Uterus (tissue), 3 donors: ENCODE measurements at regions not wholly inside any gene's neighbourhood (a gene's known extent, or its start where the extent isn't known, plus 50 kb on each side); places are given as distances from the start of the nearest gene placed in this dataset.

ENCODE experiments used
- DNase-seq, 2 donors: peaks; one replicate each; pipeline ENCODE4 v3.0.0-alpha.2; 2019 to 2020
- H3K27ac ChIP-seq, 2 donors: fragments of 200-600 bp; sonication (generic); 1 replicate in 1 of 2; 2 replicates in 1 of 2; pipeline ENCODE4 v1.5.1; 2016 to 2018
- H3K27me3 ChIP-seq, 2 donors: fragments of 200-600 bp; sonication (generic); one replicate each; pipeline ENCODE4 v1.5.1; 2018 to 2019; ENCODE audit warnings: control low read depth in 1 of 2
- H3K36me3 ChIP-seq, 2 donors: fragments of 200-600 bp; sonication (generic); one replicate each; pipeline ENCODE4 v1.5.1; 2019; ENCODE audit warnings: control low read depth in 1 of 2
- H3K4me1 ChIP-seq, 2 donors: fragments of 200-600 bp; sonication (generic); one replicate each; pipeline ENCODE4 v1.5.1; 2018 to 2019; ENCODE audit warnings: control low read depth in 1 of 2
- H3K4me3 ChIP-seq, 2 donors: fragments of 200-600 bp; sonication (generic); 1 replicate in 1 of 2; 2 replicates in 1 of 2; pipeline ENCODE4 v1.5.1; 2018 to 2019; ENCODE audit warnings: mild to moderate bottlenecking in 1 of 2
- H3K9me3 ChIP-seq, 2 donors: fragments of 200-600 bp; sonication (generic); one replicate each; pipeline ENCODE4 v1.5.1; 2019; ENCODE audit warnings: control low read depth in 1 of 2
- POLR2A ChIP-seq, 2 donors: fragments of 450-650 bp; IDR thresholded peaks; one replicate each; pipeline ENCODE4 v1.6.1; 2016; ENCODE audit warnings: antibody characterized with exemption in 2 of 2, mild to moderate bottlenecking in 1 of 2, moderate library complexity in 1 of 2
- intact Hi-C: fragments of 100-400 bp; cut with DNase I; formaldehyde crosslinking; loops from one replicate; pipeline ENCODE4 v1.15.1; 2023; ENCODE audit warnings: low total_unique reads
- TF ChIP-seq, protein P1 (sequence below), 4 experiments: fragments of 200-600 bp in 2 of 4; fragments of 450-650 bp in 2 of 4; sonication (generic) in 2 of 4; IDR thresholded peaks; one replicate each; pipeline ENCODE4 v1.5.1; 2016 to 2019; ENCODE audit warnings: antibody characterized with exemption in 4 of 4, mild to moderate bottlenecking in 2 of 4, moderate library complexity in 1 of 4
- donor health status: DM: yes; HTN: yes; CAD: no.

DNA sequence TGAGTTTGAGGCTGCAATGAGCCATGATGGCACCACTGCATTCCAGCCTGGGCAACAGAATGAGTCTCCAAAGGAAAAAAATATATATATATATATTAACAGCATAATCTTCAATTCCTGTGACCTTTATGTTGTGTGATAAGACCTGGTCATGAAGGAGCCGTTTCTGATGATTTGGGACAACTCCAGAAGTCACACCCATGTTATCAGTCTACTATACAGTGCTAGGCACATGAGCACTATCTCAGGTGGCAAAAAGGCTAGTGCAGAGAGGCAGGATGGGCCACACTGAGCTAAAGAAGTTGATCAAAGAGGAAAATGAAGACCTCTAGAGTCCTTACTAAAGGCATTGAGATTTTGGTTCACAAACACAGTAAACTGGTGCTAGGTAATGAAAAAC, 205.0 kb upstream of the RAD23B start:
- Histone ChIP-seq H3K27ac (no peak overlapping the region), H3K36me3 (no peaks in the 10 kb centered on the region), H3K27me3 (no peaks in the 10 kb centered on the region), H3K9me3 (no peaks in the 10 kb centered on the region), H3K4me1 (no peaks in the 10 kb centered on the region), H3K4me3 (no peak overlapping the region)
- TF ChIP-seq POLR2A (IDR thresholded peaks at IDR 0.05) = no peak
- TF ChIP-seq, protein P1, sequence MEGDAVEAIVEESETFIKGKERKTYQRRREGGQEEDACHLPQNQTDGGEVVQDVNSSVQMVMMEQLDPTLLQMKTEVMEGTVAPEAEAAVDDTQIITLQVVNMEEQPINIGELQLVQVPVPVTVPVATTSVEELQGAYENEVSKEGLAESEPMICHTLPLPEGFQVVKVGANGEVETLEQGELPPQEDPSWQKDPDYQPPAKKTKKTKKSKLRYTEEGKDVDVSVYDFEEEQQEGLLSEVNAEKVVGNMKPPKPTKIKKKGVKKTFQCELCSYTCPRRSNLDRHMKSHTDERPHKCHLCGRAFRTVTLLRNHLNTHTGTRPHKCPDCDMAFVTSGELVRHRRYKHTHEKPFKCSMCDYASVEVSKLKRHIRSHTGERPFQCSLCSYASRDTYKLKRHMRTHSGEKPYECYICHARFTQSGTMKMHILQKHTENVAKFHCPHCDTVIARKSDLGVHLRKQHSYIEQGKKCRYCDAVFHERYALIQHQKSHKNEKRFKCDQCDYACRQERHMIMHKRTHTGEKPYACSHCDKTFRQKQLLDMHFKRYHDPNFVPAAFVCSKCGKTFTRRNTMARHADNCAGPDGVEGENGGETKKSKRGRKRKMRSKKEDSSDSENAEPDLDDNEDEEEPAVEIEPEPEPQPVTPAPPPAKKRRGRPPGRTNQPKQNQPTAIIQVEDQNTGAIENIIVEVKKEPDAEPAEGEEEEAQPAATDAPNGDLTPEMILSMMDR (IDR thresholded peaks at IDR 0.05) = no peak
- DNase-seq = no peak
- intact Hi-C loops = no loop called here

- TF ChIP-seq, protein P1 (IDR thresholded peaks at IDR 0.05) = no peak
- no peak for TF ChIP-seq POLR2A (IDR thresholded peaks at IDR 0.05)
- intact Hi-C loops = no loop called here
- Histone ChIP-seq H3K36me3 (no peaks in the 10 kb centered on the region), H3K9me3 (no peaks in the 10 kb centered on the region), H3K4me1 (no peaks in the 10 kb centered on the region), H3K4me3 (no peak overlapping the region), H3K27ac (no peak overlapping the region), H3K27me3 (no peaks in the 10 kb centered on the region)
- DNase-seq = no peak
Observed at GRCh38 chr9:107079589-107079988, 203.5 kb upstream of the RAD23B start.

GRCh38 chr9:107080130-107080529, 202.9 kb upstream of the RAD23B start:
- H3K9me3 ChIP-seq = no peaks in the 10 kb centered on the region
- H3K36me3 ChIP-seq = no peaks in the 10 kb centered on the region
- no peaks in the 10 kb centered on the region for H3K4me1 ChIP-seq
- no peak overlapping the region for H3K27ac ChIP-seq
- intact Hi-C loops = no loop called here
- DNase-seq = no peak
- H3K4me3 ChIP-seq = no peak overlapping the region
- H3K27me3 ChIP-seq = no peaks in the 10 kb centered on the region
- TF ChIP-seq POLR2A (IDR thresholded peaks at IDR 0.05) = no peak
- TF ChIP-seq, protein P1 (IDR thresholded peaks at IDR 0.05) = no peak

DNA sequence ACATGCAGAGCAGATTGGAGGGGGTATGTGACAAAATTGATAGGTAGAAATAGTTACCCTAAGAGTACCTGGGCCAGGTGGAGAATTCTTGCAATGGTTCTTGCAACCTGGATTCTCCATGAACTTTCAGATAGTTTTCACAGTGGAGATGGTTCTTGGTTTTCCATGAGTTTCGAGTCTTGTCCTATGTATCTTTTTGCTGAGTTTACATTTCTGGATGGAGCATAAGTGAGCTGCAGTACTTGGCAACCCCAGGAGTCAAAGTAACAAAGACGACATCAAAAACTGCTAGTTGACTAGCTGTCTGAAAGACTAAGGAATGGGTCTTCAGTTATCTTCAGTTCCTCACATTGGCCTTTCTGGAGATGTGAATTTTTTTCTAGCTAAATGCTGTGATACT, 196.6 kb upstream of the RAD23B start:
- no peak for DNase-seq
- intact Hi-C loops = no loop called here
- Histone ChIP-seq H3K36me3 (no peaks in the 10 kb centered on the region), H3K27me3 (no peaks in the 10 kb centered on the region), H3K9me3 (no peaks in the 10 kb centered on the region), H3K4me3 (no peak overlapping the region), H3K27ac (no peak overlapping the region), H3K4me1 (no peaks in the 10 kb centered on the region)
- TF ChIP-seq POLR2A (IDR thresholded peaks at IDR 0.05) = no peak
- TF ChIP-seq, protein P1 (IDR thresholded peaks at IDR 0.05) = no peak

- H3K4me3 ChIP-seq = no peak overlapping the region
- intact Hi-C loops = no loop called here
- no peaks in the 10 kb centered on the region for H3K9me3 ChIP-seq
- H3K27ac ChIP-seq = no peak overlapping the region
- no peaks in the 10 kb centered on the region for H3K4me1 ChIP-seq
- no peak for TF ChIP-seq POLR2A (IDR thresholded peaks at IDR 0.05)
- TF ChIP-seq, protein P1 (IDR thresholded peaks at IDR 0.05) = no peak
- H3K27me3 ChIP-seq = no peaks in the 10 kb centered on the region
- no peaks in the 10 kb centered on the region for H3K36me3 ChIP-seq
- no peak for DNase-seq
Observed at GRCh38 chr9:107087222-107087621, 195.9 kb upstream of the RAD23B start.
